B cell (primary cell): ENCODE measurements at regions not wholly inside any gene's neighbourhood (a gene's known extent, or its start where the extent isn't known, plus 50 kb on each side); places are given as distances from the start of the nearest gene placed in this dataset.

ENCODE experiments used
- ATAC-seq: fragments of 200-7000 bp; cut with Tn5 transposase; one replicate; pipeline ENCODE4 v1.10.0; 2021; ENCODE audit warnings: low read depth, mild to moderate bottlenecking, moderate number of reproducible peaks, moderate library complexity
- CTCF ChIA-PET: fragments of 350-600 bp; sonication (Branson Sonifier 250); formaldehyde crosslinking; loops from one replicate; lab custom pipeline; 2021; ENCODE audit warnings: antibody characterized with exemption, inconsistent platforms; lab: Charles Lee
- POLR2A ChIA-PET: fragments of 350-600 bp; sonication (Branson Sonifier 250); formaldehyde crosslinking; loops from one replicate; lab custom pipeline; 2021; ENCODE audit warnings: antibody characterized with exemption; lab: Charles Lee
- DNase-seq: peaks from one replicate; pipeline ENCODE4 v3.0.0; 2013
- H2AFZ ChIP-seq: 2 replicates; pipeline ENCODE4 v1.6.1; 2012; ENCODE audit warnings: mild to moderate bottlenecking, low read depth, low read length; ENCODE audit not compliant: insufficient read depth, poor library complexity, severe bottlenecking
- H3K27ac ChIP-seq, 2 donors: 1 replicate in 1 of 2; 2 replicates in 1 of 2; pipeline ENCODE4 v1.5.1; 2012 to 2013; ENCODE audit warnings: low read length in 2 of 2, mild to moderate bottlenecking in 2 of 2, moderate library complexity in 1 of 2
- H3K27me3 ChIP-seq, 4 experiments: fragments of 200-600 bp in 1 of 4; sonication (generic) in 1 of 4; replicated peaks in 1 of 4; 1 replicate in 2 of 4; 2 replicates in 2 of 4; pipeline versions ENCODE4 v1.6.1 to v1.7.0; 2013 to 2016; ENCODE audit warnings: low read length in 3 of 4, mild to moderate bottlenecking in 2 of 4, mixed read lengths in 1 of 4, moderate library complexity in 1 of 4; ENCODE audit not compliant: insufficient read depth in 4 of 4, control insufficient read depth in 3 of 4; ENCODE audit errors: control extremely low read depth in 1 of 4
- H3K36me3 ChIP-seq, 2 experiments: replicated peaks in 1 of 2; 1 replicate in 1 of 2; 2 replicates in 1 of 2; pipeline versions ENCODE4 v1.6.1 to v1.7.1; 2013; ENCODE audit warnings: low read length in 1 of 2; ENCODE audit not compliant: insufficient read depth in 2 of 2, control insufficient read depth in 1 of 2; ENCODE audit errors: control extremely low read depth in 1 of 2, extremely low read depth in 1 of 2
- H3K4me1 ChIP-seq, 2 donors: fragments of 200-600 bp in 1 of 2; sonication (generic) in 1 of 2; 1 replicate in 1 of 2; 2 replicates in 1 of 2; pipeline versions ENCODE4 v1.5.1 to v1.6.1; 2013 to 2017; ENCODE audit warnings: low read length in 2 of 2; ENCODE audit not compliant: control insufficient read depth in 2 of 2, insufficient read depth in 2 of 2
- H3K4me2 ChIP-seq: replicated peaks from 2 replicates; pipeline ENCODE3; 2012; ENCODE audit warnings: mild to moderate bottlenecking, low read depth, low read length; ENCODE audit not compliant: poor library complexity, severe bottlenecking
- H3K4me3 ChIP-seq, 5 experiments: fragments of 200-600 bp in 1 of 5; sonication (generic) in 1 of 5; 1 replicate in 3 of 5; 2 replicates in 2 of 5; pipeline versions ENCODE4 v1.5.1 to v1.7.0; 2011 to 2016; ENCODE audit warnings: low read length in 4 of 5, mild to moderate bottlenecking in 4 of 5, low read depth in 2 of 5, control low read depth in 1 of 5, moderate library complexity in 1 of 5; ENCODE audit not compliant: insufficient read depth in 1 of 5; ENCODE audit errors: control extremely low read depth in 1 of 5, extremely low read depth in 1 of 5
- H3K79me2 ChIP-seq: fragments of 200-600 bp; sonication (generic); one replicate; pipeline ENCODE4 v1.6.0; 2016; ENCODE audit warnings: low read length; ENCODE audit not compliant: control insufficient read depth, insufficient read depth
- H3K9ac ChIP-seq: fragments of 200-600 bp; sonication (generic); 2 replicates; pipeline ENCODE4 v1.6.1; 2017; ENCODE audit warnings: mild to moderate bottlenecking, low read length, moderate library complexity
- H3K9me3 ChIP-seq, 3 donors: one replicate each; pipeline versions ENCODE4 v1.6.1 to v1.7.1; 2013; ENCODE audit warnings: low read length in 2 of 3; ENCODE audit not compliant: control insufficient read depth in 2 of 3, insufficient read depth in 1 of 3; ENCODE audit errors: control extremely low read depth in 1 of 3
- H4K20me1 ChIP-seq: 2 replicates; pipeline ENCODE4 v1.6.0; 2012; ENCODE audit warnings: mild to moderate bottlenecking, low read length; ENCODE audit not compliant: insufficient read depth, control insufficient read depth, poor library complexity, severe bottlenecking
- H3K27ac Mint-ChIP-seq: one replicate; pipeline ENCODE4 v1.8.0; 2021; ENCODE audit warnings: mixed read lengths
- H3K27me3 Mint-ChIP-seq: one replicate; pipeline ENCODE4 v1.8.0; 2021; ENCODE audit warnings: mixed read lengths
- H3K4me1 Mint-ChIP-seq: one replicate; pipeline ENCODE4 v1.8.0; 2021; ENCODE audit warnings: mixed read lengths
- H3K4me3 Mint-ChIP-seq: one replicate; pipeline ENCODE4 v1.8.0; 2021; ENCODE audit warnings: mixed read lengths
- H3K9me3 Mint-ChIP-seq: one replicate; pipeline ENCODE4 v1.8.0; 2022; ENCODE audit warnings: mixed read lengths; ENCODE audit not compliant: insufficient read depth
- CTCF ChIP-seq: fragments of 200-600 bp; IDR thresholded peaks from one replicate; pipeline ENCODE4 v1.8.0; 2022; ENCODE audit warnings: antibody characterized with exemption, mild to moderate bottlenecking
- EZH2 ChIP-seq: IDR thresholded peaks from 2 replicates; pipeline ENCODE4 v1.6.1; 2012; ENCODE audit warnings: borderline replicate concordance, low read depth, mild to moderate bottlenecking, moderate library complexity, low read length; ENCODE audit not compliant: insufficient read depth, poor library complexity, severe bottlenecking
- WGBS: methylation state at CpG from one replicate; pipeline ENCODE4 v1.1.5; 2013; ENCODE audit warnings: missing lambda C conversion rate; ENCODE audit not compliant: insufficient coverage; 5-methylcytosine and 5-hydroxymethylcytosine counted together
- intact Hi-C: fragments of 100-400 bp; cut with micrococcal nuclease; formaldehyde crosslinking; loops from one replicate; pipeline ENCODE4 v1.10.0; 2022

DNA sequence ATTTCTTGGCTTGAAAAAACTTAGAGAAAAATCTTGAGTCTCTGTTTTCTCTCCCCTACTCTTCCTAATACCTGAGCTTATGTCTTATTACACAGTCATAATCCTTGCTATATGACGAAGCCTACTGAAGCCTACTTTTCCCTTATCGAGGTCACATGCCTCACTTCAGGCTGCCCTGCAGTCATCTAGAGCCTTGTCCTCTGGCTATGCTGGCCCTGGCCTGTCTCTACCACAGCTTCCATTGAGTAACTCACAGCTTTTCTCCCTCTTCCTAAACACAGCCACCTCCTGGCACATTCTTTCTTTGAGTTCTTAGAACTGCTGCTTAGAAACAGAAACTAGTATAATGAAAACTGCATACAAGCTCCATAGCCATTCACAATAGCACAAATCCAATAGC, 1698.3 kb downstream of the STIM2 start:
- TF ChIP-seq EZH2 (no peak), CTCF (no peak)
- POLR2A ChIA-PET: no interaction called here

GRCh38 chr4:28562913-28563312, 1702.3 kb downstream of the STIM2 start:
- WGBS: no CpG with 5 or more reads among the region's 4 CpGs
- no peaks in the 10 kb centered on the region for H4K20me1 ChIP-seq

More for the DNA sequence above, 1698.3 kb downstream of the STIM2 start:
- no peak overlapping the region for H3K27ac ChIP-seq
- H3K4me3 Mint-ChIP-seq: no peak overlapping the region
- no peaks in the 10 kb centered on the region for H4K20me1 ChIP-seq
- peaks cover 0 to 3% (median 0%) of the 10 kb centered on the region in 3 donors for H3K9me3 ChIP-seq
- peaks cover 5% of the 10 kb centered on the region for H3K9me3 Mint-ChIP-seq
- H3K27me3 Mint-ChIP-seq: no peaks in the 10 kb centered on the region
- H3K4me1 ChIP-seq: no peaks in the 10 kb centered on the region
- H3K4me3 ChIP-seq: no peak overlapping the region
- no peaks in the 10 kb centered on the region for H3K27me3 ChIP-seq
- H2AFZ ChIP-seq: no peak overlapping the region
- DNase-seq (no peak), ATAC-seq (no peak)
- 85% methylated on average over 2 of the region's 2 CpGs for WGBS
- CTCF ChIA-PET: no interaction called here
- H3K4me1 Mint-ChIP-seq: no peaks in the 10 kb centered on the region
- intact Hi-C loops: no loop called here
- no peaks in the 10 kb centered on the region for H3K79me2 ChIP-seq
- no peak overlapping the region for H3K4me2 ChIP-seq
- no peak overlapping the region for H3K9ac ChIP-seq
- H3K36me3 ChIP-seq: no peaks in the 10 kb centered on the region
- no peak overlapping the region for H3K27ac Mint-ChIP-seq

More at GRCh38 chr4:28562913-28563312, 1702.3 kb downstream of the STIM2 start:
- H3K9me3 ChIP-seq: peaks cover 0 to 5% (median 0%) of the 10 kb centered on the region in 3 donors
- H3K4me1 Mint-ChIP-seq: no peaks in the 10 kb centered on the region
- no peak overlapping the region for H2AFZ ChIP-seq
- peaks cover 6% of the 10 kb centered on the region for H3K9me3 Mint-ChIP-seq
- no peak overlapping the region for H3K9ac ChIP-seq
- H3K27me3 Mint-ChIP-seq: no peaks in the 10 kb centered on the region
- no peak overlapping the region for H3K27ac Mint-ChIP-seq
- CTCF ChIA-PET: interaction anchor here (0.7 kb wide), 1 partner anchor 17 kb away, joined by 4 read pairs; no protein-coding TSS in a partner anchor
- intact Hi-C loops: no loop called here
- H3K79me2 ChIP-seq: no peaks in the 10 kb centered on the region
- no peak for ATAC-seq
- TF ChIP-seq CTCF (no peak), EZH2 (no peak)
- POLR2A ChIA-PET: no interaction called here
- no peak for DNase-seq
- H3K4me2 ChIP-seq: no peak overlapping the region
- no peaks in the 10 kb centered on the region for H3K4me1 ChIP-seq
- H3K27ac ChIP-seq: no peak overlapping the region
- H3K36me3 ChIP-seq: no peaks in the 10 kb centered on the region
- H3K4me3 ChIP-seq: no peak overlapping the region
- H3K4me3 Mint-ChIP-seq: no peak overlapping the region
- H3K27me3 ChIP-seq: no peaks in the 10 kb centered on the region
